ENCODE measurements at regions not wholly inside any gene's neighbourhood (a gene's known extent, or its start where the extent isn't known, plus 50 kb on each side); places are given as distances from the start of the nearest gene placed in this dataset.
"Not testable (repeated sequence)": the region's sequence is repeated elsewhere in the genome, so short reads cannot be mapped to it uniquely, and the experiment has no call there.

DNA sequence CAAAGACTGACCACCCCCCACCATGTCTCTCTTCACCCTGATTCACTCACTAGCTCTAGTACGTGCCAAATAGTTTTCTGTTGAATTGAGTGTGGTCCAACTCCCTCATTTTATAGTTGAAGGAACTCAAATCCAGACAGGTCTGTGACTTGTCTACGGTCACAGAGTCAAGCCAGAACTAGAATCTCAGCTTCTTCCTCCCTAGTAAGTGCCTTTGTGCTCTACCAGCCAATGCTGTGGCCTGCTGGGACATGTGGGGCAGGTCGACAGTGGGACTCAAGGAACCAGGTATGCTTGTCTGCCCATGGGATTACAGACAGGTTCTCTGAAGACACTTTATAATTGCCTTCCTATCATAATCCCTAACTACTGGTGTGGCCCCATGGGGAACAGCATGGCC lies 108.6 kb upstream of the CPEB2 start:
- DNase-seq: no peak

DNA sequence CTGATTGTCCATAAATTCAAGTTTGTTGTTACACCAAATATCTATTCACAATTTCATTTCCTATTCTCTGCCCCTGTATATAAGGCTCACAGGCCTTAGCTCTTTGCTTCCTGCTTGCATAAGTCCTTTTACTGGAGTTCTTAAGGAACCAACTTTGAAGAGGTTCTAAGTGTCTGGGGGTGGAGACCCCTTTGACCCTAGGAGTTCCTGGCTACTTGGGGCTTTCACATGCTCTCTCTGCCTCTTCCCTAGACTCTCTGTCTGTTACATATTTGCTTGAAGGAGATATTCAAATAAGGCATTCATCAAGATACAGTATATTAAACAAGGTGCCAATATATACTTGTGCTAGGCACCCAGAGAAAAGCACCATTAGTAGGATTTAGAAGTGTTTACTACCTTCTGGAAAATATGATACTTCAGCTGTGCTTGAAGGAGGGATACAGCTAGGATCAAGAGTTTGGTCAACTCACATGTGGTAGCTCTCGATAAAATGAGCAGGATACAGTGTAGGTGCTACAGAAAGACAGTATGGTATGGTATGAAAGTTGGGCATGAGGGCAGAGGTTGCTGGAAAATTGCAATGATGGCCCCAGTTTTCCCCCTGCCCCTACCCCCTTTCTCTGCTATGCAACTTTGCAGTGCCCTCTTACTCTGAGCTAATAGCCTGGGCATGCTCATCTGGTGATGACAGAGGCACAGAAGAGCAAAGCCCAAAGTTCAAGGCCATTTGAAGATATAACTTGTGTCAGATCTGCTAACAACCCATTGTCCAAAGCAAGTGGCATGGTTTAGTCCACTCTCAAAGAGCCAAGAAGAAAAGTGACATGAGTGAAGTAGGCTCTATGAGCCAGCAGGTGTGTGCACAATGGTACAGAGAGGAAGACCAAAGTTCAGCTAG lies 107.6 kb upstream of the CPEB2 start:
- DNase-seq: no peak

DNA sequence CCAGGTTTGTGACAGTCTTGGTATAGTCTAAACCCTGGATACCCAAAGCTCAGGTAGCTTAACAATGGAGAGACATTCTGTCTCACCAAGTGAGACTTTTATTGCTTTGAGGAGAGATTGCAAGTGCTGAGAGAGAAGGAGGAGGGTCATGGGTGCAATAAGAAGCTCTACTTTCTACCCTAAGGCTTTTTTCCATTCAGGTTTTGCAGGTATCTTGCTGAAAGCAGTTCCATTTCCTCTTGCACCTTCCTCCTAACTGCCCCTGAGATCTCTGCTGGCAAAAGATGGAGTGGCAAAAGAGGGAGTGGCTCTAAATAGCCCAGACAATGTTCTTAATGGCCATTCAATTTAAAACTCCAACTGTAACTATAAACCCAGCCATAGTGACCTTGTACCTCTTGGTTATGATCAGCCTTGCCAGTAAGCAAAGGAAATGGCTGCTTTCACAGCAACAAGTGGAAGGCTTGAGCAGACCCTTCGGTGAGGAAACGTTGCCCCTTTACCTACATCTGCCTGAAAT lies 105.6 kb upstream of the CPEB2 start:
- no peak for DNase-seq

DNA sequence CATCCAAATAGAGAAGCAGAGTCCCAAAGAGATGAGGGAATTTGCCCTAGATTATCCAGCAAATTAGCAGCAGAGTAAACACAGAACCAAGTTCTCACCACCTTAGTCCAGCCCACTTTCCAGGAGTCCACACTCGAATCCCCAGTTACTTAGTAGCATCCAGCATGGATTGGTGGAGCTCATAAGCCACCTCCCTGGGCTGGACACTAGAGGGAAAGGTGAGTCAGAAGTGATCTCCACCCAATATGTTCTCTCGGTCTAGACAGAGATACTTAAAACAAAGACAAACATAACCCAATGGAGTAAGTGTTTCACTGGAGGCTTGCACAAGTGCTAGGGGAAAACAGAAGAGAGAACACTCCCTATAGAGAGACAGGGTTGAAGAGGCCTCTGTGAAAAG lies 105.1 kb upstream of the CPEB2 start:
- no peak for DNase-seq

DNA sequence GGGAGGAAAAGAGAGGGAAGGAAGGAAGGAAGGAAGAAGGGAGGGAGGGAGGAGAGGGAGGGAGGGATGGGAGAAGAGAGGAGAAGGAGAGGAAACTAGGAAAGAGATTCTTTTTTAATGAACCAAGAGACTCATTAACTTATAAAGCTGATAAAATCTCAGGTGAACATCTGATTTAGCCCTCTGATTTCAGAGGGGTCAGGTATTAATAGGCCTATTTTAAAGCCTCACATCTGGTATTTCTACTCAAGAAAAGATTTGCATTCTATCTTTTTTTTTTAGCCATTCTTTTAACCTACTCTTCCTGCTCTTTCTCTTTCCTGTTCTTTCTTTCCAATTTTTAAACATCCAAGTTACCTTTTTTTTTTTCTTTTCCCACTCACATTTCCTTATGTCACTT lies 103.3 kb upstream of the CPEB2 start:
- no peak for DNase-seq

DNA sequence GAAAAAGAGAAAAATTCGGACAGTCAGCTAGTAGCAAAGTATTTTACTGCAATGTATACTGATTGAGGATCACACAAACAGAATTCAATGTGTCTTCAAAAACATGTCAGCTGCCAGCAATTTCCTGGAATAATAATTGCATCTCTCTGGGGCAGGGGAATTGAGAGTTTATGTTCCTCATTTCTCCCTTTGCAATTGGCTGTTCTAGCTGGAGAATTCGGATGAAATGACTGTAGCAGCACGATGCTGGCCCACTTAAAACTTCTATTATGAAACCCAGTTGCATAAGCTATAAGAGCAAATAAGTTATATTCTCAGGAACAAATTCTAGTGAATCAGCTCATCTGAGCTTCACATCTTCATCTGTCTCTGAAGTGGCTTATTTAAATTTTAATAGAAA lies 99.9 kb upstream of the CPEB2 start:
- DNase-seq: no peak

DNA sequence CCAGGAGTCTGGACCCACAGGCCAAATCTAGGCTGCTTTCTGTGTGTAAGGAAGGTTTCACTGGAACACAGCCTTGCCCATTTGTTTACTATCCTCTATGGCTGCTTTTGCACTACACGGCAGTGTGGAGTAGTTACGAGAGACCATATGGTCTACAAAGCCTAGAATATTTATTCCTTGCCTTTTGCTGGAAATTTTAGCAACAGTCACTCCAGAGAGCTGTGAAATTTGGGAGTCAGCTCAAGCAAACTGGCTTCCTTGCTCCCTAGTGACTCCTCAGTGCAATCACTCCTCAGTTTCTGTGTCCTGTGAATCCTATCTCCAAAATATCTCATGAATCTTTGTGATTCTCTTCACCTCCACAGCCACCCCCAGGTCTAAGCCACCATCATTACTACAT lies 99.0 kb upstream of the CPEB2 start:
- no peak for DNase-seq

DNA sequence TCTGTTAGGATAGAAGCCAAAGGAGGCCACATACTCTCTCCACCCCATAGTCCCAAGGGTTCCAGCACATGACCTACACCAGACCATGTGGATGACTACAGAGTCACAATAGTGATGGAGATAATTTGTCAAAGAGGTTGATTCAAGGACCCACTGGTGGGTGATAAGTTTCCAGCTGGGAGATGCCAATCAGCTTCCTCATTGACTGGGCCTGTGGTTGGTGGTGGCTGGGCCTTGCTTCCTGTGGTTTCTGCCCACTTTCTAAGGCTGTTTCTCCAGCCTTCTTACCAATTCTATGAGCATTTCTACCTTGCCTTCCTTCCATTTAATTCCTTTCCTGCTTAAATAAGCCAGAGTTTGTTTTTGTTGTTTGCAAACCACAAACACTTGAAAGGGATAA lies 95.5 kb upstream of the CPEB2 start:
- DNase-seq: no peak

DNA sequence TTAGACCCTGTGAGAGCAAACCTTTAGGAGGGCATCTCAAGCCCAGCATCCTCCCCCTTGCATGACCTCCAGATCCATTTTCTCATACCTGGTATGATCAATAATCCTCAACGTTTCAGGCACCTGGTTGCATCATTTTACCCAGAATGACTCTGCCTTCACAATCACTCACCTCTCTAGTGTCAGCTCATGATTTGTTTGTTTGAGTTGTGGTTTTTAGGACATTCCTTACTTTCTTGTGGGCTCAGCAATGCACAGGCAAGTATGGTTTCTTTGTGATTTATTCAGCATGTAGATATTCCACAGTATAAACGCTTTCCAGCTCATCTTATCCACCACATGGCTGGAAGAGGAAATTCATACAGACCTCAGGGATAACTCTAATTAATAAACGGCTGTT lies 93.6 kb upstream of the CPEB2 start:
- no peak for DNase-seq

DNA sequence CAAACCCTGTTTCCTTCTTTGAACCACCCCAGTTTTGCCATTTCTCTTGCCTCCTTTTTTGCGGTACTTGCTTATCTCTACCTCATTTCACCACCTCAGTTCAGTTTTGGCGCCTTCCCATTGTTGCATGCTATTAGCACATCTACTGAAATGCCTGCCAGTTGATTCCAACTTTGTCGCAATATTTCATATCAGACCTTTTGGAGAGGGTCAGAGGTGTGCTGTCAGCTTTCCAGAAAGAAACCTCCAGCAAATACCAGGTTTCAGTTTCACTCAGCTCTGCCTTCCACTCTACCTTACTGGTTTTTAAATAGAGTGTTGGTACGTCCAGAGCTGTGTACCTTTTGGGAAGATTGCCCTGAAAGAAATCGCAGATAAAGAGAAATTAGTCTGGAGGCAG lies 91.9 kb upstream of the CPEB2 start:
- no peak for DNase-seq

DNA sequence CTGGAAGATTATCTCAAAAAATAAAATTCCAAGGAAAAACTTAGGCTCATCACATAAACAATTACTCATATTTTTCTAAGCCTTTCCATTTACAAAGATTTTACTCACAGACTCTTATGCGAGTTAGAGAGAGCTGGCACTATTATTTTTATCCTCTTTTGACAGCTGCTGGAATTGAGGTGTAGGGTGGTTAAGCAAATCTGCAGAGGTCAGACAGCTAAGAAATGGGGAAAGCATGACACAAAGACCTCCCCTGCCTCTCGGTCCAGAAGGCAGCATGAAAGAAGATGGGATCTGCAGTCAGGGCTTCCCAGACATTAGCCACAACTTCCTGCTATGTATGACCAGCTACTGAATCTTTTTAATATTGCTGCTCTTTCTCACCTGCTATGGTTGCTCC lies 89.9 kb upstream of the CPEB2 start:
- no peak for DNase-seq

DNA sequence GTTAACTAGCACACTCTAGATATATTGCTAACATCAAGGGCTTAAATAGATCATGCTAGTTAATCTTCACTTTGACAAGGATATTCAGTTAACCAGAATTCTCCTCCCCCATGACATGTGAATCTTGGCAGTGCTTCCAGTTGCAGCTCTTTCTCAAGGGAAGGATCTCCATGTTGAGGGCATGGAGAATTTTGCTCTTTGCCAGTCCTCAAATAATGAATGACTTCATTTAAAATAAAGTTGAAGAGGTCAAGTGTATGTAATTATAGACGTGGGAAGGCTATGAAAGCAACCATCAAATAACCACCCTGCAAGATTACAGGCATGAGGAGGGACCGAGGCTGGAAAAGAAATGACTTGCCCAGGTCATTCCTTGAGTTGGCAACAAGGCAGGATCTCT lies 87.3 kb upstream of the CPEB2 start:
- no peak for DNase-seq

DNA sequence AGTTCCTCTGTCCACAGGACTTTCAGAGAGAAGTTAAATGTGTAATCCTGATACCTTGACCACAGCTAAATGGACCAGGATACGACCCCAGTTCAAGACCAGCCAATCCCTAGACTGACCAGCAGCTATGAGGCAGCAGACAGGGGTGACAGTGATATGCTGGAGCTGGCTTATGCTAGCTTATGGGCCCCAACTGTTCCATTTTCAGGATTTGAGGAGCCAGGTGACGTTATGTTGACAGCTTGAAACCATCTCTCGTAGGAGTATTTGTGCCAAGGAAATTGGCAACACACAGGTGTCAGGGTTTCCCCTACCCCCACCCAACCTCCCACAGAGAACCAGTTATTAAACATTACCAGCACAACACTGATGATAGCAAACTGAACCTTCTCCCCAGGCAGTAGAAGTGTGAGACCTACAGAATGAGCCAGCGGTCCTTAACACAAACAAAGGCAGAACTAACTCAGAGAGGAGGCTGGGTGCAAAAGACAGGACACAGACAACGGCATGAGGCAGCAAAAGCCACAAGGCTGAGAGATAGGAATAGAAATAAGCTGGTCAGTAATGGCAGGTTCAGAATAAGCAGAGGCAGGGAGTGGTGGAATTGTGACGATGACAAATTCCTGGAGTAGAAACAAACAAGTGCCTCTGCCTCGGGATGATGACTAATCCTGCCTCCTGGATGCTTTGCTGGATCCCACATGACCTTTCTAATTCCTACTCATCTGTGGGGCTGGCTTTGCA lies 85.6 kb upstream of the CPEB2 start:
- no peak for DNase-seq

DNA sequence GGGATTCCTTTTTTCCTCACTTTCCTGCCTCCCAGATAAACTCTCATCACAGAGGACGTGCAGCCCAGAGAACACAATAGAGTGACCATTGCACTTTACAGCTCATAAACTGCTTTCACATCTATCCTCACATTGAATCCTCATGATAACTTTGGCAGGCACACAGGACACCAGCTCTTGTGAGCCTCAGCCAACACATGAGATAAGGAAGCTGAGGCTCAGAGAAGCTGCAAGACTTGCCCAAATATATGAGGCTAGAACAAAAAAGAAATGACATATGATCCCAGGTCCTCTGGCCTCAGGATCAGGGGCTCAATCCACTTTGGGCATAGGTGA lies 85.0 kb upstream of the CPEB2 start:
- DNase-seq: no peak

DNA sequence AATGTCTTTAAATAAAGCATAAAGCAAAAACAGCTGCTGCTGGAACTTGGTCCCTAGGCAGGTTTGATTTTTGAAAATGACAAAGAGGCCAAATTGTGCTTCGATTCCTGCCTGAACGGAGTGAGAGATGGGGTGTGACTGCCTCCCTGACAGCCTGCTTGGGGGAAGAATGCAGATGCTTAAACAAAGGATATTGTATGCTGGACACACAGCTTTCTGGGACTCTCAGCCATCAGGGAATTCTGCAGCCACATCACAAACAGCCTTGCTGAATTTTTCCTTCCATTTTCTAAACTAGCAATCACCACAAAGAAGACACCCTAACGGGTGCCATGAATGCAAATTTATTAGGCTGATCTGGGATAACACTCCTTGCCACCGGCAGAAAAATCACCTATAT lies 83.9 kb upstream of the CPEB2 start:
- DNase-seq: no peak

DNA sequence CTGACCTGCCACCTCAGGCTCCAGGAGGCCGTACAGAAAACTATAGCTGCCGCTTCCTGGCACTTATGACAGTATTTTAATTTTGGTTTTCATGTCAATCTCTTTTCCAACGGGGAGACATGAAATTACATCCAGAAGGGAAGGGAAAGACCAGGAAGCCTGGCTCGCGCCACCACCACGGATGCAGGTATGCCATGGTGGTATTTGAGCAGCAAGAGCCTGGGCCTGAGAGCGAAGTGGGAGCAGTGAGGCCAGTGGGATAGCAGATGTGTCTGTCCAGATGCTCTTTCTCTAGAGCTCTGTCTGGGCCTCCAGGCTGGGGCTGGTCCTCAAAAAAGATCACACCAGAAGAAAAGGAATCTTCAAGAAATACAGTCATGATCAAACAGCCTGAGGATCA lies 82.5 kb upstream of the CPEB2 start:
- no peak for DNase-seq

DNA sequence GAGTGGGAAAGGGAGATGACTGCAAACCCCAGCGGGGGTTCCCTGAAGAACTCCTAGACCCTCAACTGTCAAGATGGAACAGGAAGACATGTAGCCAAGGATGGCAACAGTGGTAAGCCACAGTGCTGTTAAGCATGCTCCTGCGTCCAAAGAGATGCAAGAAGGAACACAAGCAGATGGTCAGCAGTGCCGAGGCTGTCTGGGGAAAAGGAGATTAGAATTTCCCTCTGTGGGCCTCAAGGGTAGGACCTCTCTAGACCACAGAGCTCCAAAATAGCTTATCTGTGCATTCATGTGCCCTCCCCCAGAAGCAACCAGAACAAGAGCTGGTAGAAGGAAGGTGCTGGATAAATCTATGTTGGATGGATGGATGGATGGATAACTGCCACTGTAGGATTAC lies 82.0 kb upstream of the CPEB2 start:
- DNase-seq: no peak

DNA sequence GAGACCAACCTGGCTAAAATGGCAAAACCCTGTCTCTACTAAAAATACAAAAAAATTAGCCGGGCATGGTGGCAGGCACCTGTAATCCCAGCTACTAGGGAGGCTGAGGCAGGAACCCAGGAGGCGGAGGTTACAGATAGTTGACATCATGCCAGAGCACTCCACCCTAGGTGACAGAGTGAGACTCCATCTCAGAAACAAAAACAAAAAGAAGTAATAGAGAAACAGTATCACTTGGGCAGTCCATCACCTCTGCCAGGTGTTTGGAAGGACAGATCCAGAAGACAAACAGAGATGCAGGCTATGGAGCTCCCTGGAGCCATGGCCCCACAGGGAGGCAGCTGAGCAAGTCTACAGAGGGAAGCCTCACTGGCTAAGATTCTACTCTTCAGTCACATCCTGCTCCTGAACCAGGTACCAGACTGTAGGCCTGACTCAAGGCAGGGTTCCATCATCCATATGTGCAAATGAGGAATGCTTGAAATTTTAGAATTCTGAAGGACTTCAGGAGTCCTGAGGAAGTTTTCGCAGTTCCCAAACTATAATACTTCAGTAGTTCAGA lies 81.4 kb upstream of the CPEB2 start:
- no peak for DNase-seq

DNA sequence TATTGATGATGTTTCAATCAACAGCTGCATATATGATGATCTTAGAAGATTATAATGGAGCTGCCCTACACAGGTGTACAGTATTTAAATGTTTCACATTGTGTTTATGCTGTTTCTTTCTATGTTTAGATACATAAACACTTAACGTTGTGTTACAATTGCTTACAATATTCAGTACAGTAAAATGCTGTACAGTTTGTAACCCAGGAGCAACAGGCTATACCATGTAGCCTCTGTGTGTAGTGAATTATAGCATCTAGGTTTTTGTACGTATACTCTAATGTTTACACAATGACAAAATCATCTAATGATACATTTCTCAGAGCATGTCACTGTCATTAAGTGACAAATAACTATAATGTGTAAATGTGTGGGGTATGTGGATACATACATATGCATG lies 80.5 kb upstream of the CPEB2 start:
- not testable (repeated sequence) for DNase-seq

DNA sequence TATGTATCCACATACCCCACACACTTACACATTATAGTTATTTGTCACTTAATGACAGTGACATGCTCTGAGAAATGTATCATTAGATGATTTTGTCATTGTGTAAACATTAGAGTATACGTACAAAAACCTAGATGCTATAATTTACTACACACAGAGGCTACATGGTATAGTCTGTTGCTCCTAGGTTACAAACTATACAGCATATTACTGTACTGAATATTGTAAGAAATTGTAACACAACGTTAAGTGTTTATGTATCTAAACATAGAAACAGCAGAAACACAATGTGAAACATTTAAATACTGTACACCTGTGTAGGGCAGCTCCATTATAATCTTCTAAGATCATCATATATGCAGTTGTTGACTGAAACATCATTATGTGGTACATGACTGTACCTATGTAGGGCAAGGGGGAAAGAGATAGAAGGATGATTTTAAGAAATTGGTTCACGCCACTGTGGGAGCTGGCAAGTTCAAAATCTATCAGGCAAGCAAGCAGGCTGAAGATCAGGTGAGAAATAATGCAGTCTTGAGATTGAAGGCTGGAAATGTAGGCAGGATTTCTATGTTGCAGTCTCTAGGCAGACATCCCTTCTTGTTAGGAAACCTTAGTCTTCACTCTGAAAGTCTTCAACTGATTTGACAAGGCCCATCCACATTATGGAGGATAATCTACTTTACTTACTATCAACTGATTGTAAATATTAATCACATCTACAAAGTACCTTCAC lies 78.0 kb upstream of the CPEB2 start:
- no peak for DNase-seq

DNA sequence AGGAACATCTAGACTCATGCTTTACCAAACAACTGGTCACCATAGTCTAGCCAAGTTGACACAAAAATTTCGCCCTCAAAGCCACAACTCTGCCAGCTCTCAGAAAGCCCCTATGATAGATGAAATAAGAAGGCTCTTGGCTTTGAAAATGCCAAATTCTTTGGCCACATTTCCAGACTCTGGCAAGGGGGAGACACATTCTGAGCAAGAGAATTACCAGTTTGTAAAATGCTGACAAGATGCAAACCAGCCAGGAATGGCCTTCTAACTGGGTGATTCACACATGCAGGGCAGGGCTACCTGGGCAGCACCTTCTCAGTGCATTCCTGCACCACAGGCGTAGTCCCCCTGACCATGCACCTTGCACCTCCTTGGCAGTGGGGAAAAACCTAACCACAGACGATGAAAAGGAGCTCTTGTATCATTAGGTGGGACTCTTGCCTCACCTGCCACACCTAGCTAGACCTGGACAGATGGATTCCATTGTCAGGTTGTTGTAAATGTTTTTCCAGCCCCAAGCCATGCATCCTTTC lies 77.4 kb upstream of the CPEB2 start:
- no peak for DNase-seq

DNA sequence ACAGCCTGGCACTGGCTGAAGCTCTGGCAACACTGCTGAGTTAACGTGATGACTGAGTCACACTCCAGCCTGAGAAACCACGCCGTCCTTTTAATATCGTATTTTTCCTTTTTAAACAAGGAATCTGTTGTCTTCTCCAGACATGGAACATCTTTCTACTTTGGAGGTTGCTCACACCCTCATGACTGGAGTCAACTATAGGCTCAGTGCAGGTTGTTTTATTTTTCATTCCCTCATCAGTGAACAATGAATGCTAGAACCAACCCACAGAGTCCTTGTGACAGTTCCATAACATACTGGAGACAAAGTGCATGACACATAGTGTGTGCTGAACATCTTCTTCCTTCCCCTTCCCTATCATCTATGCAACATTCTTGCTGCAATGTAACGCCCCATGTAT lies 76.8 kb upstream of the CPEB2 start:
- no peak for DNase-seq

DNA sequence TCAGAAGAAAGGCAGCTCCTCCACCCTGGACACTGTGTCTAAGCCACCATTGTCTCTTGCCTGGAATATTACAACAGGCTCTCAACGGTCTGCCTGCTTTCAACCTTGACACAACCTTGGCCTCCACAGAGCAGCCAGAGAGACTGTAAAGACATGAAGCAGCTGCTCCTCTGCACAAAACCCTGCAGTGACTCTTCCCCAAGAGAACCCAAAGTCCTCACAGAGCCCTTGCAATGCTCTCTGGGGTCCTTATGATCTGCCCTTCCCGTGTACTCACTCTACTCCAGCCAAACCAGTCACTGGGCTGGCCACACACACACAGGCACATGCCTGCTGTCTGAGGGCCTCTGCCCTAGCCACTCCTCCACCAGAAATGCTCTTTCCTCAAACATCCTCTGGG lies 75.9 kb upstream of the CPEB2 start:
- no peak for DNase-seq

Data from right kidney (tissue), 1 donor.